BJ (cell line): ENCODE measurements at regions not wholly inside any gene's neighbourhood (a gene's known extent, or its start where the extent isn't known, plus 50 kb on each side); places are given as distances from the start of the nearest gene placed in this dataset.

ENCODE experiments used
- CTCF ChIA-PET: fragments of 350-600 bp; formaldehyde crosslinking; extraction: SDS; loops from one replicate; lab custom pipeline; 2021; ENCODE audit warnings: antibody characterized with exemption, inconsistent platforms; lab: Yijun Ruan, JAX
- POLR2A ChIA-PET: fragments of 300-600 bp; sonication (Branson Sonifier 250); formaldehyde crosslinking; extraction: SDS; loops from one replicate; lab custom pipeline; 2021; ENCODE audit warnings: antibody characterized with exemption; lab: Charles Lee
- DNase-seq: peaks from one replicate; pipeline ENCODE4 v3.0.0-alpha.2; 2011; ENCODE audit warnings: low read depth
- H3K27me3 ChIP-seq: 2 replicates; pipeline ENCODE4 v1.6.0; 2011; ENCODE audit warnings: low read length; ENCODE audit not compliant: control insufficient read depth, insufficient read depth
- H3K36me3 ChIP-seq: 2 replicates; pipeline ENCODE4 v1.5.1; 2011; ENCODE audit warnings: low read length; ENCODE audit not compliant: control insufficient read depth, insufficient read depth
- H3K4me3 ChIP-seq: 2 replicates; pipeline ENCODE4 v1.5.1; 2011; ENCODE audit warnings: low read depth, mild to moderate bottlenecking, control low read depth, low read length
- CTCF ChIP-seq: IDR thresholded peaks from 2 replicates; pipeline ENCODE4 v1.5.1; 2011; ENCODE audit warnings: low read depth, mild to moderate bottlenecking, control low read depth, inconsistent platforms, low read length, moderate library complexity; ENCODE audit not compliant: insufficient read depth

- H3K36me3 ChIP-seq = no peaks in the 10 kb centered on the region
- H3K4me3 ChIP-seq = no peak overlapping the region
- H3K27me3 ChIP-seq = no peaks in the 10 kb centered on the region
- TF ChIP-seq CTCF = no peak
- CTCF ChIA-PET = interaction anchor here (1.6 kb wide), 1 partner anchor 12 kb away, joined by 4 read pairs; no protein-coding TSS in a partner anchor
- POLR2A ChIA-PET = no interaction called here
- no peak for DNase-seq
These were observed 344.6 kb downstream of the GBE1 start for GRCh38 chr3:81416812-81417211.

GRCh38 chr3:81406318-81406717 is 355.1 kb downstream of the GBE1 start:
- H3K27me3 ChIP-seq = no peaks in the 10 kb centered on the region
- POLR2A ChIA-PET = no interaction called here

GRCh38 chr3:81395739-81396513 is 365.5 kb downstream of the GBE1 start:
- no peak for DNase-seq
- POLR2A ChIA-PET = no interaction called here
- H3K36me3 ChIP-seq = no peaks in the 10 kb centered on the region
- TF ChIP-seq CTCF = no peak
- H3K4me3 ChIP-seq = no peak overlapping the region
- H3K27me3 ChIP-seq = no peaks in the 10 kb centered on the region
- CTCF ChIA-PET = interaction anchor here (0.6 to 1.2 kb wide), 2 partner anchors 11 to 609 kb away, joined by 3 read pairs; no protein-coding TSS in a partner anchor

More at GRCh38 chr3:81406318-81406717, 355.1 kb downstream of the GBE1 start:
- no peak for TF ChIP-seq CTCF
- Histone ChIP-seq H3K4me3 (no peak overlapping the region), H3K36me3 (no peaks in the 10 kb centered on the region)
- DNase-seq = no peak
- CTCF ChIA-PET = no interaction called here

- H3K4me3 ChIP-seq = no peak overlapping the region
- DNase-seq = no peak
- POLR2A ChIA-PET = no interaction called here
- H3K27me3 ChIP-seq = no peaks in the 10 kb centered on the region
- TF ChIP-seq CTCF = no peak
- no peaks in the 10 kb centered on the region for H3K36me3 ChIP-seq
- CTCF ChIA-PET = interaction anchor here (0.6 to 1.2 kb wide), 2 partner anchors 12 to 610 kb away, joined by 3 read pairs; no protein-coding TSS in a partner anchor
These were observed 366.6 kb downstream of the GBE1 start for GRCh38 chr3:81394651-81395524.

- no peak for TF ChIP-seq CTCF
- CTCF ChIA-PET = no interaction called here
- no peak overlapping the region for H3K4me3 ChIP-seq
- POLR2A ChIA-PET = no interaction called here
- H3K36me3 ChIP-seq = no peaks in the 10 kb centered on the region
- no peak for DNase-seq
- no peaks in the 10 kb centered on the region for H3K27me3 ChIP-seq
These were observed 368.2 kb downstream of the GBE1 start for GRCh38 chr3:81393251-81393650.
